Lower leg skin (tissue), 4 donors: ENCODE measurements at regions not wholly inside any gene's neighbourhood (a gene's known extent, or its start where the extent isn't known, plus 50 kb on each side); places are given as distances from the start of the nearest gene placed in this dataset.
"Not testable (repeated sequence)": the region's sequence is repeated elsewhere in the genome, so short reads cannot be mapped to it uniquely, and the experiment has no call there.

Source experiments
- DNase-seq, 2 donors: peaks; one replicate each; pipeline ENCODE4 v3.0.0-alpha.2; 2019; ENCODE audit warnings: low spot score in 2 of 2
- H3K4me3 ChIP-seq: fragments of 200-600 bp; sonication (generic); 2 replicates; pipeline ENCODE4 v1.5.1; 2017; ENCODE audit warnings: mild to moderate bottlenecking, low read depth; ENCODE audit not compliant: poor library complexity, severe bottlenecking
- POLR2A ChIP-seq, 2 donors: fragments of 450-650 bp; IDR thresholded peaks; one replicate each; pipeline ENCODE4 v1.6.1; 2016 to 2017; ENCODE audit warnings: antibody characterized with exemption in 2 of 2, mild to moderate bottlenecking in 1 of 2, moderate library complexity in 1 of 2
- WGBS, 2 donors: methylation state at CpG; one replicate each; pipeline ENCODE4 v1.1.5; 2018; 5-methylcytosine and 5-hydroxymethylcytosine counted together
- intact Hi-C: fragments of 100-400 bp; cut with DNase I; formaldehyde crosslinking; loops from one replicate; pipeline ENCODE4 v1.15.0; 2023; ENCODE audit warnings: low total_unique reads
- TF ChIP-seq, protein P1 (sequence below), 3 donors: fragments of 450-650 bp; IDR thresholded peaks; one replicate each; pipeline ENCODE4 v1.5.1; 2016; ENCODE audit warnings: antibody characterized with exemption in 3 of 3, mild to moderate bottlenecking in 3 of 3, moderate library complexity in 2 of 3

DNA sequence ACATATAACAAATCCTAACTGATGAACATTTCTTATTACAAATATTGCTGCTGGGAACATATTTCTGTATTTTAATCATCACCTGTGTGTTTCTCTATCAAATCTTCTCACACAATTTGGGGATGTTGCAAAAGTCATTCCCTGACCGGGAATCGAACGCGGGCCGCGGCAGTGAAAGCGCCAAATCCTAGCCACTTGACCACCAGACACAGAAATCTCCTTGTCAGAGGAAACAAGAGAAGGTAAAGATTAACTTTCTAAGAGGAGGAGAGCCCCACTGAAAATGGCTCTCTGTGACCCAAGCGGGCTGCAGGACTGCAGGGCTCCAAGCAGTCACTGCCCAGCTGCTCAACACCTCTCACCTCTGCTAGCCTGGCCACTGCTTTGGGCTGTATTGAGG is 304.9 kb downstream of the FAM72C start:
- WGBS, 2 donors = 84 to 85% methylated on average over 8 of the region's 8 CpGs
- TF ChIP-seq, protein P1, sequence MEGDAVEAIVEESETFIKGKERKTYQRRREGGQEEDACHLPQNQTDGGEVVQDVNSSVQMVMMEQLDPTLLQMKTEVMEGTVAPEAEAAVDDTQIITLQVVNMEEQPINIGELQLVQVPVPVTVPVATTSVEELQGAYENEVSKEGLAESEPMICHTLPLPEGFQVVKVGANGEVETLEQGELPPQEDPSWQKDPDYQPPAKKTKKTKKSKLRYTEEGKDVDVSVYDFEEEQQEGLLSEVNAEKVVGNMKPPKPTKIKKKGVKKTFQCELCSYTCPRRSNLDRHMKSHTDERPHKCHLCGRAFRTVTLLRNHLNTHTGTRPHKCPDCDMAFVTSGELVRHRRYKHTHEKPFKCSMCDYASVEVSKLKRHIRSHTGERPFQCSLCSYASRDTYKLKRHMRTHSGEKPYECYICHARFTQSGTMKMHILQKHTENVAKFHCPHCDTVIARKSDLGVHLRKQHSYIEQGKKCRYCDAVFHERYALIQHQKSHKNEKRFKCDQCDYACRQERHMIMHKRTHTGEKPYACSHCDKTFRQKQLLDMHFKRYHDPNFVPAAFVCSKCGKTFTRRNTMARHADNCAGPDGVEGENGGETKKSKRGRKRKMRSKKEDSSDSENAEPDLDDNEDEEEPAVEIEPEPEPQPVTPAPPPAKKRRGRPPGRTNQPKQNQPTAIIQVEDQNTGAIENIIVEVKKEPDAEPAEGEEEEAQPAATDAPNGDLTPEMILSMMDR (IDR thresholded peaks at IDR 0.05) = no peak
- TF ChIP-seq POLR2A (IDR thresholded peaks at IDR 0.05) = no peak
- DNase-seq = no peak
- H3K4me3 ChIP-seq = no peak overlapping the region
- intact Hi-C loops = no loop called here

DNA sequence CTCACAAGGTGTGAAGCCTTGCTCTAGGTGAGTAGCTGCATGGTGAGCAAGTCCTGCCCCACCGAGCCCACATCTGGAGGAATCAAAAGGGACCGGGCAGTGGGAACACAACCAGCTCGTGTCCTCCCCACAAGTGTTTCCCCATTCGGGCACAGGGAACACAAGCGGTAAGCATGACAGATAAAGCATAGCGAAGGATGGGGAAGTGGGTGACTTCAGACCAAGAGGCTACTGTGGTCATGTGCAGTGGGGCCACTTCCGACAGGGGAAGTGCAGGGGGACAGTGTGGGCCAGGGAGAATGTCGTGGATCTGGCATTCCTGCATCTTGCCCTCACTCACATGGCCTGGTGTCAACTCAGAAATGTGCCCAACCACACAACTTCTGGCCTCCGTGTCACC is 306.2 kb downstream of the FAM72C start:
- WGBS, 2 donors = 57 to 64% methylated on average over 9 of the region's 9 CpGs
- H3K4me3 ChIP-seq = no peak overlapping the region
- TF ChIP-seq POLR2A (IDR thresholded peaks at IDR 0.05) = no peak
- TF ChIP-seq, protein P1 (IDR thresholded peaks at IDR 0.05) = no peak
- intact Hi-C loops = no loop called here
- DNase-seq = no peak

DNA sequence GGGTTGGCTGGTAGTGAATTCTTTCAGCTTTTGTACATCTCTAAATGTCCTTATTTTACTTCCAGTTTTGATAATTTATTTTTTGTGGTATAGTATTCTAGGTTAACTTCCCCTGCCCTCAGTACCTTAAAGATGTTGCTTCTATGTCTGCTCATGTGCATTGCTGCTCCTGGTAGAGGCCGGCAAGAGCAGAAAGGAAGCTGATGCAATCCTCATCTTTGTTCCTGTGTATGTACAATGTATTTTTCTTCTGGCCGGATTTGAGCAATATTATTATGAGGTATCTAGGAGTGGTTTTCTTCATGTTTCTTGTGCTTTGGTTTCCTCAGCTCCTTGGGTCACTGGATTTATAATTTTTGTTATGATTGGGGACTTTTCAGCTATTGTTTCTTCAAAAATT is 308.7 kb downstream of the FAM72C start:
- intact Hi-C loops, H3K4me3 ChIP-seq, DNase-seq: not testable (repeated sequence)
- 56 to 57% methylated on average over 2 of the region's 2 CpGs for WGBS, 2 donors

DNA sequence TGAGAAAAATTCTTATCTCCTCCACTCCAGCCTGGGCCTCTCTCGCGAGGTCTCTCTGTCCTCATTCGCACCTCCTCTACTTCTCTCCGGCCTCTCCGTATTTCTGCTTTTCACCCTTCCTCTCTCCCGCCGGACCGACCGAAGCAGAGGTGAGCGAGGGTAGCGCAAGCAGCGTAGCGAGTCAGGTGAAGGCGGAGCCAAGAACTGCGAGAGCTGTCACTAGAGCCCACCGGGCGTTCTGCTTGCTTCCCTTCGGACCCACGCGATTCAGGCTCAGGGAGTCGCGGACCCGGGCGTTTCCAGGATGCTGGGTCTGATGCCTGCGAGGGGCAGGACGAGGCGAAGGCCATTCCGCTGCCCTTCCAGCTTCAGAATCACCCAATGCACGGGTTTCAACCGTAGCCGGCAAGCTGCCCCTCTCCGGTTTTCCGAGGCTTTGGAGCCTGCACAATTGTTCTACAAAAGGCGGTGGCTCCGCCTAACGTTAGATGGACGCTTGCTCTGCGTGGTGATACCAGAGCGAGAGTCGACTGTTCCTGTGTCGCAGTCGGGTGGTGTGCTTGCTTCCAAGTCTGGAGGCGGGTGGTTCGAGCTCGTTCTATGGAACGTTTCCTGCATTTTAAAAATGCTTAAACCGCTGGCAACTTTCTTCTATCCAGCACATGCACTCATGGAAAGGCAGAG is 310.2 kb downstream of the FAM72C start:
- intact Hi-C loops = no loop called here
- TF ChIP-seq POLR2A (IDR thresholded peaks at IDR 0.05) = no peak
- TF ChIP-seq, protein P1 (IDR thresholded peaks at IDR 0.05) = no peak
- DNase-seq = no peak
- no peak overlapping the region for H3K4me3 ChIP-seq
- WGBS, 2 donors = 6 to 12% methylated on average over 7 to 14 of the region's 47 CpGs

DNA sequence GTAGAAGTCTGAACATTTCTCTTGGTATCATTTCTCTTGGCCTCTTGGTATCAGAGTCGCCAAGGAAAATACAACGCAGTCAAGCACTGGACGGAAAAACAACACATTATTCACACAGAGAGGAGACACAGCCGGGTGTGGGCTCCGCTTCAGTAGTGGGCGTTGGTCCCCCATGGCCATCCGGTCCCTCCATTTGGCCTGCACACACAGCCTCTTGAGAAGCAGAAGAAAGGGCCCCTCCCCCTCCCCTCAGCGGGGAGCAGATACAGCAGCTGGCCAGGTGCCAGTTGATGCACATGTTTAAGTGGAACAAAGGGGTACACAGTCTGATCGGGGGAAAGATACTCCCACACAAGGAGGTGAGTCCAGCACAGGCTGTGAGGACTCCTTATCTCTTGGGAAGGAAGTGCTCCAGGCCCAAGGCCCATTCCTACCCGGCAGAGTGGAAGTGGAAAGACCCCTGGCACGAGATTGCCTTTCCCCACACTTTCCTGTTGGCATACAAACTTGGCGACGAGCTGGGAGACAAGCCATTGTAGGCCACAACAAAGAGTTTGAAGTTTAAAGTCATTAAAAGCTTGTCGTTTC is 311.3 kb downstream of the FAM72C start:
- 17 to 18% methylated on average over 11 to 13 of the region's 14 CpGs for WGBS, 2 donors
- TF ChIP-seq POLR2A (IDR thresholded peaks at IDR 0.05) = no peak
- TF ChIP-seq, protein P1 (IDR thresholded peaks at IDR 0.05) = no peak
- DNase-seq = no peak
- intact Hi-C loops = no loop called here
- H3K4me3 ChIP-seq = no peak overlapping the region

DNA sequence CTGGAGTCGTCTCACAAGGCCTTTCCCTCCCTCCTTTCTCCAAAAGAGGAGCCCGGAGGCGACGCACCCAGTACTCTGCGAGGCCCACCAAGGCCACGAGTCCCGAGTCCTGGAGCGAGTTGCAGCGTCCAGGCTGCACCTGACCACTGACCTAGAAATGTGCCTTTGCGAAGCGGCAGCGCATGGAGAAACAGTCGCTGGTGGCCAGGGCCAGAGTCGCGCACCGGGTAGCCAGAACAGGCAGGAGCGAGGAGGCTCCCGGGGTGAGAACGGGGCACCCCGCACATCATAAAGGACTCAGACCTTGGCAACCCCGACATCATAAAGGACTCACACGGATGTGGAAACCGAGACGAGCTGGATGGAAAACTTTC is 318.4 kb downstream of the FAM72C start:
- TF ChIP-seq POLR2A (IDR thresholded peaks at IDR 0.05) = no peak
- TF ChIP-seq, protein P1 (IDR thresholded peaks at IDR 0.05) = no peak
- 0 to 10% methylated on average over 1 to 14 of the region's 24 CpGs for WGBS, 2 donors
- no peak for DNase-seq
- H3K4me3 ChIP-seq = no peak overlapping the region
- intact Hi-C loops = no loop called here
